PFSK-1 (cell line): ENCODE measurements at regions not wholly inside any gene's neighbourhood (a gene's known extent, or its start where the extent isn't known, plus 50 kb on each side); places are given as distances from the start of the nearest gene placed in this dataset.

Source experiments
- FOXP2 ChIP-seq: optimal IDR thresholded peaks from 2 replicates; pipeline ENCODE3; 2011; ENCODE audit warnings: borderline replicate concordance, control low read depth, inconsistent platforms; ENCODE audit not compliant: insufficient read depth; ENCODE audit errors: extremely low read length, extremely low read depth
- REST ChIP-seq, 2 experiments: IDR thresholded peaks; 2 replicates each; pipeline versions ENCODE4 v1.6.1 to v1.8.0; 2011 to 2012; ENCODE audit warnings: low read depth in 2 of 2, low read length in 2 of 2, control low read depth in 1 of 2, inconsistent platforms in 1 of 2, mild to moderate bottlenecking in 1 of 2, moderate library complexity in 1 of 2; ENCODE audit not compliant: insufficient read depth in 1 of 2
- SIN3A ChIP-seq: IDR thresholded peaks from 2 replicates; pipeline ENCODE4 v1.6.1; 2012; ENCODE audit warnings: mild to moderate bottlenecking, low read length, moderate library complexity, borderline replicate concordance; ENCODE audit not compliant: insufficient read depth
- TAF1 ChIP-seq: IDR thresholded peaks from 2 replicates; pipeline ENCODE4 v1.6.1; 2012; ENCODE audit warnings: low read length, control low read depth, borderline replicate concordance; ENCODE audit not compliant: insufficient read depth

GRCh38 chr22:48523091-48523490, 1304.6 kb downstream of the BRD1 start:
- TF ChIP-seq TAF1 (no peak), REST (IDR thresholded peaks at IDR 0.05; ENCODE audit: insufficient read depth in 1 of 2, low read depth in 2 of 2, low read length in 2 of 2) (no peak), SIN3A (no peak), FOXP2 (no peak)
